SK-N-MC (cell line): ENCODE measurements at regions not wholly inside any gene's neighbourhood (a gene's known extent, or its start where the extent isn't known, plus 50 kb on each side); places are given as distances from the start of the nearest gene placed in this dataset.

Experiments used
- DNase-seq: peaks from one replicate; pipeline ENCODE4 v3.0.0-alpha.2; 2011; ENCODE audit warnings: low read depth, low spot score
- H3K27ac ChIP-seq: fragments of 200-600 bp; sonication (generic); 2 replicates; pipeline ENCODE4 v1.5.1; 2016; ENCODE audit warnings: mixed run types
- H3K36me3 ChIP-seq: fragments of 200-600 bp; sonication (generic); 2 replicates; pipeline ENCODE4 v1.6.1; 2017; ENCODE audit warnings: antibody characterized with exemption, low read length, mixed read lengths; ENCODE audit not compliant: insufficient read depth
- H3K4me3 ChIP-seq: fragments of 200-600 bp; sonication (generic); 2 replicates; pipeline ENCODE4 v1.5.1; 2016
- H3K9ac ChIP-seq: fragments of 200-600 bp; sonication (generic); 2 replicates; pipeline ENCODE4 v1.8.0; 2017; ENCODE audit warnings: mixed run types, mixed read lengths; ENCODE audit not compliant: insufficient read length
- H3K9me3 ChIP-seq: fragments of 200-600 bp; sonication (generic); 2 replicates; pipeline ENCODE4 v1.6.1; 2017; ENCODE audit warnings: low read depth, mild to moderate bottlenecking, antibody characterized with exemption, low read length, moderate library complexity, mixed read lengths
- EZH2 ChIP-seq: fragments of 200-600 bp; sonication (generic); IDR thresholded peaks from one replicate; pipeline ENCODE4 v1.6.1; 2017; ENCODE audit warnings: antibody characterized with exemption
- FOXP2 ChIP-seq: optimal IDR thresholded peaks from 2 replicates; pipeline ENCODE3; 2011; ENCODE audit warnings: mild to moderate bottlenecking, moderate library complexity; ENCODE audit not compliant: insufficient read depth; ENCODE audit errors: extremely low read length, control extremely low read depth
- POLR2AphosphoS5 ChIP-seq: IDR thresholded peaks from 2 replicates; pipeline ENCODE4 v1.6.1; 2012; ENCODE audit warnings: mild to moderate bottlenecking, low read depth, low read length, borderline replicate concordance

- H3K36me3 ChIP-seq: no peaks in the 10 kb centered on the region
- H3K27ac ChIP-seq: no peak overlapping the region
- no peaks in the 10 kb centered on the region for H3K9me3 ChIP-seq
- no peak overlapping the region for H3K9ac ChIP-seq
- H3K4me3 ChIP-seq: no peak overlapping the region
- TF ChIP-seq POLR2AphosphoS5: no peak
- DNase-seq: no peak
Measured at GRCh38 chr6:21357262-21357661, 236.3 kb upstream of the SOX4 start.

- no peak overlapping the region for H3K4me3 ChIP-seq
- H3K9ac ChIP-seq: no peak overlapping the region
- TF ChIP-seq FOXP2: no peak
- no peak for DNase-seq
- H3K9me3 ChIP-seq: no peaks in the 10 kb centered on the region
- H3K27ac ChIP-seq: no peak overlapping the region
- H3K36me3 ChIP-seq: no peaks in the 10 kb centered on the region
Measured at GRCh38 chr6:21359926-21360325, 233.6 kb upstream of the SOX4 start.

GRCh38 chr6:21360336-21360735, 233.2 kb upstream of the SOX4 start:
- H3K4me3 ChIP-seq: no peak overlapping the region
- no peaks in the 10 kb centered on the region for H3K9me3 ChIP-seq
- H3K27ac ChIP-seq: no peak overlapping the region
- no peak for DNase-seq
- no peaks in the 10 kb centered on the region for H3K36me3 ChIP-seq
- TF ChIP-seq POLR2AphosphoS5 (no peak), FOXP2 (no peak), EZH2 (no peak)
- no peak overlapping the region for H3K9ac ChIP-seq

GRCh38 chr6:21367148-21367547, 226.4 kb upstream of the SOX4 start:
- Histone ChIP-seq H3K36me3 (no peaks in the 10 kb centered on the region), H3K9me3 (no peaks in the 10 kb centered on the region), H3K27ac (no peak overlapping the region), H3K9ac (no peak overlapping the region), H3K4me3 (no peak overlapping the region)
- no peak for TF ChIP-seq POLR2AphosphoS5
- TF ChIP-seq FOXP2: no peak
- TF ChIP-seq EZH2: no peak
- no peak for DNase-seq

GRCh38 chr6:21367649-21368154, 225.8 kb upstream of the SOX4 start:
- no peak for DNase-seq

GRCh38 chr6:21371061-21371460, 222.5 kb upstream of the SOX4 start:
- Histone ChIP-seq H3K4me3 (no peak overlapping the region), H3K9ac (no peak overlapping the region), H3K27ac (no peak overlapping the region), H3K36me3 (no peaks in the 10 kb centered on the region), H3K9me3 (no peaks in the 10 kb centered on the region)
- TF ChIP-seq FOXP2: no peak
- TF ChIP-seq EZH2: no peak
- no peak for TF ChIP-seq POLR2AphosphoS5
- no peak for DNase-seq

More at GRCh38 chr6:21367649-21368154, 225.8 kb upstream of the SOX4 start:
- TF ChIP-seq EZH2 (no peak), FOXP2 (no peak), POLR2AphosphoS5 (no peak)
- H3K9me3 ChIP-seq: no peaks in the 10 kb centered on the region
- H3K27ac ChIP-seq: no peak overlapping the region
- H3K36me3 ChIP-seq: no peaks in the 10 kb centered on the region
- H3K4me3 ChIP-seq: no peak overlapping the region
- no peak overlapping the region for H3K9ac ChIP-seq

- Histone ChIP-seq H3K36me3 (no peaks in the 10 kb centered on the region), H3K9me3 (no peaks in the 10 kb centered on the region), H3K4me3 (0 out of 2 replicates have a peak overlapping the region, but pooled peaks have one; percentile 44), H3K27ac (no peak overlapping the region), H3K9ac (peak overlapping the region; percentile 12)
- DNase-seq: no peak
- TF ChIP-seq POLR2AphosphoS5 (no peak), FOXP2 (no peak), EZH2 (no peak)
Measured at GRCh38 chr6:21371676-21372171, 221.8 kb upstream of the SOX4 start.

GRCh38 chr6:21375151-21376116, 218.1 kb upstream of the SOX4 start:
- Histone ChIP-seq H3K27ac (no peak overlapping the region), H3K9ac (no peak overlapping the region)
- DNase-seq: no peak

More at GRCh38 chr6:21375151-21376116, 218.1 kb upstream of the SOX4 start:
- TF ChIP-seq POLR2AphosphoS5: no peak
- TF ChIP-seq FOXP2: no peak
- no peak for TF ChIP-seq EZH2
- H3K9me3 ChIP-seq: no peaks in the 10 kb centered on the region
- H3K36me3 ChIP-seq: no peaks in the 10 kb centered on the region
- H3K4me3 ChIP-seq: no peak overlapping the region
